ENCODE measurements at regions not wholly inside any gene's neighbourhood (a gene's known extent, or its start where the extent isn't known, plus 50 kb on each side); places are given as distances from the start of the nearest gene placed in this dataset.

DNA sequence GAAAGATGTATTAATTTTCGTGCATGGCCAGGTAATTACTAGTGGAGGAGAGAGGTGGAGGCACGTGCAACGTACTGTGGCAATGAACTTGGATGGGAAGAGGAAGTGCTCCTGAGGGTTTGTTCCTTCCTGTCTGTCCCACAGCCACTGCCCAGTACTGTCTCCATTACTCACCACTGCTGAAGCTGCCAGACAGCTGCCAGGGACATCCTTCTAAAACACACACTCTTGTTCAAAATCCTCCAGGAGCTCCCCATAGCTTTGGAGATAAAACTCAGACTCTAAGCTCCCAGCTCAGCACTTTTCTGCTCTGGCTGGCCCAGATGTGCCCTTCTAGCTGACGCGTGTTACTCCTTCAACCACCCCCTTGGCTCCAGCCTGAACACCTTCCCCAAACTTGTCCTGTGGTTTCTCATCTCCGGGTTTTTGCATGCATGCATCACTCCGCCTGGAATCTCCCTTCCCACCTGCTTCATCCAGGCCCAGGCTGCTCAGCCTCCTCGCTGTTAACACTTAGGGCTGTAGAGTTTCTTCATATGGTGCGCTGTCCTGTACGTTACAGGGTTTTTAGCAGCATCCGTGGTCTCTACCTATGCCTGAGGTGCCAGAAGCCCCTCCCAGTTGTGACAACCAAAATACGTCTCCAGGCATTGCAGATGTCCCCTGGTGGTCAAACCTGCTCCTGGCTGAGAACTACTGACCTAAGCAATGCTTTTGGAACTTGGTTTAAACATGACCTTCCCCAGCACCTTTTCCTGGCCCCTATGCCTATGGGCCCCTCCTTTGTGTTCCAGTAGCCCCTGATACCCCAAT is 69.5 kb downstream of the C11orf91 start:
- H3K4me3 Mint-ChIP-seq: no peak overlapping the region

DNA sequence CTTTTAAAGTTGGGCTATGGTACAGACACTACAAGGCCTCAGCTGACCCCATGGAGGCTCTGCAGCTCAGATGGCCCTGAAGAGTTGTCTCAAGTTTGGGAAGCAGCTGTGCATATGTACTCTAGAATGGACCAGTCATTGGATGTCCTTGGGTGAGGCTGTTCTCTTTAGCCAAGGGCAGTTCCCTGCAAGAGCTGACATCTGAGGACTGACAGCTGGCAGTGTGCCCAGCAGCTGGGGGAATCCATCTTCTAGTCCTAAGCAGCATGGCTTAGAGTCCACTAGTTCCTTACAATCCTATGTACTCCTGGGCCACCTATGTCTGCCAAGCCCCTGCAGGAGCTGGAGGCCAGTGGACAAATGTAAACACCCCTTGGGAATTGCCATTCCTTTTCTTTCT is 76.5 kb downstream of the C11orf91 start:
- H3K9me3 Mint-ChIP-seq: no peaks in the 10 kb centered on the region
- no peak for ATAC-seq (replicated peaks)
- H3K27me3 Mint-ChIP-seq: peaks cover 14 to 30% of the 10 kb centered on the region in 2 donors
- peaks cover 0 to 2% of the 10 kb centered on the region in 2 donors for H3K4me1 Mint-ChIP-seq (ENCODE audit: low read depth in 2 of 2)
- DNase-seq: no peak
- H3K36me3 Mint-ChIP-seq (ENCODE audit: insufficient read depth): no peaks in the 10 kb centered on the region
- no peak overlapping the region for H3K4me3 Mint-ChIP-seq
- no peak overlapping the region for H3K27ac Mint-ChIP-seq

More for the DNA sequence above, 69.5 kb downstream of the C11orf91 start:
- ATAC-seq (replicated peaks) (no peak), DNase-seq (no peak)
- H3K4me1 Mint-ChIP-seq (ENCODE audit: low read depth in 2 of 2): no peaks in the 10 kb centered on the region
- peaks cover 33 to 36% of the 10 kb centered on the region in 2 donors for H3K27me3 Mint-ChIP-seq
- no peaks in the 10 kb centered on the region for H3K9me3 Mint-ChIP-seq
- no peak overlapping the region for H3K27ac Mint-ChIP-seq
- H3K36me3 Mint-ChIP-seq (ENCODE audit: insufficient read depth): no peaks in the 10 kb centered on the region

DNA sequence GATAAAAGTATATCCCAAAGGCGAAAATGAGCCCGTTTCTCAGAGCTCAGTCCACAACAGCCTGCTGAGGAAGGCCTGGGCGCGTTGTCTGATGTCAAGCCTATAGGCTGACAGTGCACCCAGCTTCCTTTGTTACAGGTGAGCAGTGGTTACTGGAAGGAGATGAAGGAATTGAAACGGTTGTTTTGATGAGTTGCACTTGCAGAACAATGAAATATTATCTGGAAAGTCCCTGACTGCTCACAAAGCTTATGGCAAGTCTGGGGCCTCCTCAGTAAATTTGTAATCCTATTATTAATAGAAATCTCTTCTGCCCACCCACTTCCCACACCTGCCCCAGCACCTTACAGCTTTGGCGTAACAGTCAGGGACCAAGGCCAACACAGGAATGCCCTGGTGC is 77.8 kb downstream of the C11orf91 start:
- H3K4me3 Mint-ChIP-seq: no peak overlapping the region
- no peaks in the 10 kb centered on the region for H3K36me3 Mint-ChIP-seq (ENCODE audit: insufficient read depth)
- H3K9me3 Mint-ChIP-seq: no peaks in the 10 kb centered on the region
- DNase-seq (no peak), ATAC-seq (replicated peaks) (no peak)
- H3K4me1 Mint-ChIP-seq (ENCODE audit: low read depth in 2 of 2): peaks cover 0 to 2% of the 10 kb centered on the region in 2 donors
- peaks cover 16 to 34% of the 10 kb centered on the region in 2 donors for H3K27me3 Mint-ChIP-seq
- no peak overlapping the region for H3K27ac Mint-ChIP-seq

DNA sequence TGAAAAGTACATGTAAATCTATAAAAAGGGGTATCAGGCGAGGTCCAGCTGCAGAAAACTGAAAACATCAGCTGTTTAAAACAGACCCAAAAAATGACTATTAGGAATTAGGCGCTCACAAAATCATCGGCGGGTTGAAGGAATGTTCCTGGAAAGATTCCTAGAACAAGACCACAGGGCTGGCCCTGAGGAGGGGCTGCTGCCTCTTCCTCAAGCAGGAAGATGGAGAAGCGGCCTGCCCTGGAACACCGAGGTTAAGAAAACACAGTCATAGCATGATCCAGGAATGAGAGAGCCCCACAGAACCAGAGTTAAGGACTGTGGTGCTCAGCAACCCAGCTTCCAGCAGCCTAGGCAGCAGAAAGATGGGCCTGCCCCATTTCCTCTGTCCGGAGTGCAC is 78.4 kb downstream of the C11orf91 start:
- Mint-ChIP-seq H3K4me1 (ENCODE audit: low read depth in 2 of 2) (peaks cover 0 to 2% of the 10 kb centered on the region in 2 donors), H3K36me3 (ENCODE audit: insufficient read depth) (no peaks in the 10 kb centered on the region), H3K27me3 (peaks cover 22 to 40% of the 10 kb centered on the region in 2 donors), H3K9me3 (no peaks in the 10 kb centered on the region), H3K4me3 (no peak overlapping the region), H3K27ac (no peak overlapping the region)
- DNase-seq (no peak), ATAC-seq (replicated peaks) (no peak)

DNA sequence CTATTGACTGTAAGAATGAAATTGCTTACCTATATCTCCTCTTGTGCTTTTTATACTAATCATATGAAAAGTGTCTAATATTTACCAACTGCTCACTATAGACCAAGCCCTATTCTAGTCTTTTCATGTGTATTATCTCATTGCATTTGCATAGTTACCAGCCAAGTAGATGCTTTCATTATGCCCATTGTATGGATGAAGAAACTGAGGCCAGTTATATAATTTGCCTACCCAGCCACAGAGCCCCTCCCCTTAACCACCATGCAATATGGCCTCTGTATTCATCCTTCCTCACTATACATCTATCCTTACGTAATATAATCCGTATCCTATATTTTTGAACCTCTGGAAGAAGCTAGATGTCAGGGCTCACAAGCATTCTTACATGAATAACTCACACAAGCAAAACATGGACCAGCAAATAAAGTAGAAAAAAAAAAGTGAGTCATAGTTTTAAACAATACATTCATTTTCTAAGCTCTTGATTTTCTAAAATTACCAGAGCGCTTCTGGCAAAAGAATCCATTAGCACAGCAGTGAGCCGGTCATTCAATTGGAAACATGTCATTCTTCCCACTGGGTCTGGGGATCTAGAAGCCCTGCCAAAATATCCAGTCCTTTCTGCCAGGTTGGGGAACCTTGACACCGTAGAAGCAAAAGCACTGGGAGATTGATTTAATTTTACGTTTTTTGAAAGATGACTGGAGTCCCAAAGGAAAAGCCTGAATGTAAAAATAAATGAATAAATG is 80.0 kb downstream of the C11orf91 start:
- Mint-ChIP-seq H3K9me3 (no peaks in the 10 kb centered on the region), H3K4me1 (ENCODE audit: low read depth in 2 of 2) (peaks cover 0 to 2% of the 10 kb centered on the region in 2 donors)
- no peak for ATAC-seq (replicated peaks)

DNA sequence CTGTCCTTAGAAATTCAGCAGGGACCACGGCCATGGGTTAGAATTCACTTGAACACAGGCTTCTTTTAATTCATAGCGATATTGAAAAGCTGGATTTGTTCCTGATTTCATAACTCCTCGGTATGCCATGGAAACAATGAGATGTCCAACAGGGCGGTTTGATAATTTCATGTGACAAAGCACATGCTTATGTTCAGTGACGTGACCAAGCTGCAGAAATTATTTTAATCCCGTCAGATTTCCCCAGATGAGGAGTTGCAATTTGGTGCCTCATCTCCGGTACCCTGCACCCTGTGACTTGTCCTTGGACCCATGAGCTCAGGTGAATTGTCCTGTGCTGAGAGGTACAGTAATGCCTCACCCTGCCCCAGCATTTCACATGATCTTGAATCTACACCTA is 81.7 kb downstream of the C11orf91 start:
- Mint-ChIP-seq H3K27ac (no peak overlapping the region), H3K4me3 (no peak overlapping the region), H3K36me3 (ENCODE audit: insufficient read depth) (no peaks in the 10 kb centered on the region), H3K4me1 (ENCODE audit: low read depth in 2 of 2) (peaks cover 0 to 2% of the 10 kb centered on the region in 2 donors), H3K27me3 (peaks cover 30 to 58% of the 10 kb centered on the region in 2 donors), H3K9me3 (no peaks in the 10 kb centered on the region)
- no peak for ATAC-seq (replicated peaks)
- no peak for DNase-seq

More for the DNA sequence above, 80.0 kb downstream of the C11orf91 start:
- H3K36me3 Mint-ChIP-seq (ENCODE audit: insufficient read depth): no peaks in the 10 kb centered on the region
- peaks cover 30 to 52% of the 10 kb centered on the region in 2 donors for H3K27me3 Mint-ChIP-seq
- no peak overlapping the region for H3K4me3 Mint-ChIP-seq
- DNase-seq: no peak
- no peak overlapping the region for H3K27ac Mint-ChIP-seq

DNA sequence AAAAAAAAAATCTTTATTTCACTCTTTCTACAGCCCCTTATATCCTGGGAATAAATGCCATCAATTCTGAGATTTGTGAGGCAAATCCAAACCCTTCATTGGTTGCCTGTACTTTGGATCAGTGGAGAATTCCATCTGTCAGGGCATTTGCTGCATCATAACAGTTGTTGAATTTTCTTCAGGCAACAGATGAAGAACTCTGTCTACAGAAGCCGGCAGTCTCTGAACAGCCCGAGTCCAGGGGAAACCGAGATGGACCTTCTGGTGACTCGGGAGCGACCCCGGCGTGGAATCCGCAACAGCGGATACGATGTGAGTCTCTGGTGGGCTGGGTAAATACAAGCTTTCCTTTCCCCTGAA is 82.3 kb downstream of the C11orf91 start:
- H3K27me3 Mint-ChIP-seq: peaks cover 30 to 58% of the 10 kb centered on the region in 2 donors
- no peaks in the 10 kb centered on the region for H3K36me3 Mint-ChIP-seq (ENCODE audit: insufficient read depth)
- ATAC-seq (replicated peaks) (no peak), DNase-seq (no peak)
- no peak overlapping the region for H3K27ac Mint-ChIP-seq
- no peaks in the 10 kb centered on the region for H3K9me3 Mint-ChIP-seq
- H3K4me3 Mint-ChIP-seq: no peak overlapping the region
- H3K4me1 Mint-ChIP-seq (ENCODE audit: low read depth in 2 of 2): peaks cover 0 to 2% of the 10 kb centered on the region in 2 donors

DNA sequence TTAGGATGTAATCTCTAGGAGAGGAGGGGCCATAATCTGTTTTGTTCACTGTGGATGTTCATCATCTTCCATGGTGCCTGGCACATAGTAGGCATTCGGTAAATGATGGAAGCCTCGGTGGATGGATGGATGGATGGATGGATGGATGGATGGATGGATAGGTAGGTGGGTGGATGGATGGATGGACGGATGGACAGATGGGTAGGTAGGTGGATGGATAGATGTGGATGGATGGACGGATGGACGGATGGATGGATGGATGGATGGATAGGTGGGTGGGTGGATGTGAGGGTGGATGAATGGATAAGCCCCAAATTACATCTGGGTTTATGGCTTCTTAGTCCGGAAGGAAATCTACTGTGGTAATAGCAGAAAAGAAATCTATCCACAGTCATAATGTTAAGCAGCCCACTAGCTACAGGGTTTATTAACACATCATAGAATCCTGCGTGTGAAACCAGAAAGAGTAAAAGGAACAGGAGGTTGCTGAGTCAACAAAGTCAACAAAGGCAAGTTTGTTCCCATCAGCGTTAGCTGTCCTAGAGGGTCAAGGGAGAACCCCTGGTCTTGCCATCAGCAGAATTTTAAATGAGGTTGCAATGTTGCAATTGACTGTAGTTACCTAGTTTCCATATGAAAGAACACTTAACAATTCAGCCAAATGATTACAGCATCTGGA is 82.8 kb downstream of the C11orf91 start:
- no peak for ATAC-seq (replicated peaks)
- peaks cover 30 to 58% of the 10 kb centered on the region in 2 donors for H3K27me3 Mint-ChIP-seq
- no peaks in the 10 kb centered on the region for H3K9me3 Mint-ChIP-seq
- no peak overlapping the region for H3K4me3 Mint-ChIP-seq
- H3K4me1 Mint-ChIP-seq (ENCODE audit: low read depth in 2 of 2): peaks cover 0 to 2% of the 10 kb centered on the region in 2 donors
- no peak for DNase-seq
- H3K36me3 Mint-ChIP-seq (ENCODE audit: insufficient read depth): no peaks in the 10 kb centered on the region
- H3K27ac Mint-ChIP-seq: no peak overlapping the region

DNA sequence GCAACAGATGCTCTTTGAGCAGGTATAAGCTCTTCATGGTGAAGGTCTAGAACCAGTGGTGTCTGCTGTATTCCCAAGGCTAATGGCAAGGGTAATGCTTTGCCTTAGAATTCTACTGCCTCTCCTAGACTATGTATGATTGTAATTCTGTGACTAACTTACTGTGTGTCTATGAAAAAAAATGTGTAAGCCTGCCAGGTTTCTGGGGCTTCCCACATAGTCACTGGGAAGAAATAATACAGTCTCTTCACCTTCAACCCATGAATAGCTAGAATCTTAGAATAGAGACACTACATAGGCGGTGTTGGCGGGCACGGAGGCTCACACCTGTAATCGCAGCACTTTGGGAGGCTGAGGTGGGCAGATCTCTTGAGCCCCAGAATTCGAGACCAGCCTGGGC is 84.1 kb downstream of the C11orf91 start:
- Mint-ChIP-seq H3K27ac (no peak overlapping the region), H3K4me1 (ENCODE audit: low read depth in 2 of 2) (no peaks in the 10 kb centered on the region), H3K36me3 (ENCODE audit: insufficient read depth) (no peaks in the 10 kb centered on the region), H3K4me3 (no peak overlapping the region), H3K27me3 (peaks cover 30 to 47% of the 10 kb centered on the region in 2 donors), H3K9me3 (no peaks in the 10 kb centered on the region)
- no peak for DNase-seq
- no peak for ATAC-seq (replicated peaks)

DNA sequence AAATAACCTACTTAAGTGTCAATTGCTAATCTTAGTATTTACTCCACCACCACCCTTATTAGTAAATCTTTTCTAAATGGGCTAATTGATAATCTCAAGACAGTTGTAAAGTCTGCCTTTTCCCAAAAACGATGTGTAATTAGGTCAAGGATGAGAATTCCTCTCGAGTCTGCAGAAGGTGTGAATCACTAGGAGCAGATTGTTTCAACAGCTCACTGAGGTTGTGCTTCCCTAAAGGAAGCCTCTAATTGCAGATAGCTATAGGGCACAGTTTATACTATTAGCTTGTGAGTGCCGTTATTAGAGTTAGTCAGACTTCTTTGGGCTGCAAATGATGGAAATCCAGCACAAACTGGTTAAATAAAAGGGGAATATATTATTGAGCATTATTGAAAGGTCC is 84.9 kb downstream of the C11orf91 start:
- Mint-ChIP-seq H3K9me3 (no peaks in the 10 kb centered on the region), H3K4me3 (no peak overlapping the region), H3K27me3 (peaks cover 26 to 41% of the 10 kb centered on the region in 2 donors), H3K4me1 (ENCODE audit: low read depth in 2 of 2) (no peaks in the 10 kb centered on the region), H3K27ac (no peak overlapping the region), H3K36me3 (ENCODE audit: insufficient read depth) (no peaks in the 10 kb centered on the region)
- DNase-seq (no peak), ATAC-seq (replicated peaks) (no peak)

DNA sequence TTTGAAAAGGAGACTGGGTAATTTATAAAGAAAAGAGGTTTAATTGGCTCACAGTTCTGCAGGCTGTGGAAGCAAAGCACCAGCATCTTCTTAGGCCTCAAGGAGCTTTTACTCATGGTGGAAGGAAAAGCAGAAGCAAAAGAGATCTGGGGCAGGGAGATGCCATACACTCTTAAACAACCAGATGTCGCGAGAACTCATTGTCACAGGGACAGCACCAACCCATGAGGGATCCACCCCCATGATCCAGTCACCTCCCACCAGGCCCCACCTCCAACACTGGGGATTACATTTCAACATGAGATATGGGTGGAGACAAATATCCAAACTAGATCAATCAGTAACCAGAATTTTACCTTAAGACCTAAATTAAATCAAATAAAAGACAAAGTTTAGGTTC is 87.2 kb downstream of the C11orf91 start:
- no peak overlapping the region for H3K27ac Mint-ChIP-seq
- H3K4me3 Mint-ChIP-seq: no peak overlapping the region
- H3K9me3 Mint-ChIP-seq: no peaks in the 10 kb centered on the region
- H3K4me1 Mint-ChIP-seq (ENCODE audit: low read depth in 2 of 2): no peaks in the 10 kb centered on the region
- no peaks in the 10 kb centered on the region for H3K36me3 Mint-ChIP-seq (ENCODE audit: insufficient read depth)
- ATAC-seq (replicated peaks): no peak
- no peak for DNase-seq
- H3K27me3 Mint-ChIP-seq: peaks cover 16 to 28% of the 10 kb centered on the region in 2 donors

DNA sequence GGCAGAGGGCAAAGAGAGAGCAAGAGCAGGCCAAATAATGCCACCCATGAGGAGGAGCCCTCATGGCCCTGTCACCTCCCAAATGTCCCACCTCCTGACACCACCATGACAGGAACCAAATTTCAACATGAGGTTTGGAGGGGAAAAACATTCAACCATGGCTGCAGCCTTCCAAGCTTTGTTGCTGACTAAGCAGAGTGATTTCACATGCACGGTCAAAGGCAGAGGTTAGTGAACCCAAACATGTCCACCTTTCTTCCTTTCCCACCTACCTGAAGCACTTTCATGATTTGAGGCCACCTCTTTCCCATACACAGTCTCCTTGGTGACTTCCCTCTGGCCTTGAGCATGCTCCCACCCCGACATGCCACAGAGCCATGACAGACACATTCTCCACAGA is 89.7 kb downstream of the C11orf91 start:
- Mint-ChIP-seq H3K27ac (peak overlapping the region in 1 of 2 donors; percentile 71), H3K4me3 (no peak overlapping the region), H3K9me3 (no peaks in the 10 kb centered on the region), H3K4me1 (ENCODE audit: low read depth in 2 of 2) (no peaks in the 10 kb centered on the region), H3K27me3 (peaks cover 1 to 6% of the 10 kb centered on the region in 2 donors), H3K36me3 (ENCODE audit: insufficient read depth) (no peaks in the 10 kb centered on the region)
- no peak for DNase-seq
- ATAC-seq (replicated peaks): no peak

DNA sequence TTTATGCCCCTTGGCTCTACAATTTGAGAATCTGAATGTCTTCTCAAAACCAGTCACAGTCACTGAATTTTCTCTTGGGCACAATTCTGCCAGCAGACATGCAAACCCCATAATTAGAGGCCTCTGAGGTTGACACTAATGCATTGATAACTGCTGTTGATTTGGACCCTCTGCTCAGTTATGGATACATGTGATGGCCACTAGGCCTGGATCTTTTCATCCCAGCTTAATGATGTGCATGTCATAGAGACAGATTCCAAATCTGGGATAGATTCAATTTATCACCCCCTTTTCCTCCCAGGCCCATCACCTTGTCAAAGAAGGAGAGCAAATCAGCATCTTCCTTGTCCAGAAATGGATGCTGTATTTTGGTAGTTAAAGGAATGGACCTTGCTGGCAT is 92.2 kb downstream of the C11orf91 start:
- H3K36me3 Mint-ChIP-seq (ENCODE audit: insufficient read depth): no peaks in the 10 kb centered on the region
- H3K27me3 Mint-ChIP-seq: peaks cover 12 to 15% of the 10 kb centered on the region in 2 donors
- ATAC-seq (replicated peaks) (no peak), DNase-seq (no peak)
- H3K4me1 Mint-ChIP-seq (ENCODE audit: low read depth in 2 of 2): no peaks in the 10 kb centered on the region
- H3K4me3 Mint-ChIP-seq: no peak overlapping the region
- no peaks in the 10 kb centered on the region for H3K9me3 Mint-ChIP-seq
- H3K27ac Mint-ChIP-seq: no peak overlapping the region

All from effector memory CD8-positive, alpha-beta T cell (primary cell).